H9 (cell line): ENCODE measurements at regions not wholly inside any gene's neighbourhood (a gene's known extent, or its start where the extent isn't known, plus 50 kb on each side); places are given as distances from the start of the nearest gene placed in this dataset.

ENCODE experiments used
- DNase-seq: peaks from one replicate; pipeline ENCODE4 v3.0.0-alpha.2; 2017
- H2AFZ ChIP-seq: one replicate; pipeline ENCODE4 v1.6.1; 2013; ENCODE audit warnings: mild to moderate bottlenecking, low read length, control low read depth, moderate library complexity
- H2AK5ac ChIP-seq: 2 replicates; pipeline ENCODE4 v1.6.1; 2013; ENCODE audit warnings: low read length, control low read depth, mixed read lengths; ENCODE audit not compliant: insufficient read length
- H2BK120ac ChIP-seq: one replicate; pipeline ENCODE4 v1.6.1; 2013; ENCODE audit warnings: low read depth, mild to moderate bottlenecking, low read length, control low read depth, inconsistent platforms; ENCODE audit not compliant: poor library complexity, severe bottlenecking
- H2BK12ac ChIP-seq: 2 replicates; pipeline ENCODE4 v1.6.1; 2013; ENCODE audit warnings: low read length, control low read depth, mixed read lengths, low read depth; ENCODE audit not compliant: insufficient read length
- H2BK15ac ChIP-seq: 2 replicates; pipeline ENCODE4 v1.6.1; 2013; ENCODE audit warnings: low read depth, low read length, control low read depth
- H2BK20ac ChIP-seq: one replicate; pipeline ENCODE4 v1.6.1; 2013; ENCODE audit warnings: low read depth, mild to moderate bottlenecking, low read length, control low read depth, inconsistent platforms; ENCODE audit not compliant: poor library complexity, severe bottlenecking
- H2BK5ac ChIP-seq: 2 replicates; pipeline ENCODE4 v1.6.1; 2013; ENCODE audit warnings: low read length, control low read depth, mixed read lengths; ENCODE audit not compliant: insufficient read length
- H3K14ac ChIP-seq: 2 replicates; pipeline ENCODE4 v1.6.1; 2013; ENCODE audit warnings: low read length, control low read depth; ENCODE audit not compliant: insufficient read depth
- H3K18ac ChIP-seq: 2 replicates; pipeline ENCODE4 v1.6.1; 2013; ENCODE audit warnings: low read depth, mild to moderate bottlenecking, mixed read lengths, low read length, control low read depth; ENCODE audit not compliant: insufficient read length
- H3K23ac ChIP-seq: 2 replicates; pipeline ENCODE4 v1.6.1; 2013; ENCODE audit warnings: low read length, control low read depth, mixed read lengths, low read depth; ENCODE audit not compliant: insufficient read length
- H3K23me2 ChIP-seq: 2 replicates; pipeline ENCODE4 v1.6.1; 2013; ENCODE audit warnings: low read depth, mild to moderate bottlenecking, mixed read lengths, low read length, control low read depth; ENCODE audit not compliant: insufficient read length, poor library complexity, severe bottlenecking
- H3K27ac ChIP-seq: 2 replicates; pipeline ENCODE4 v1.5.1; 2013; ENCODE audit warnings: low read length, control low read depth, mixed read lengths, low read depth; ENCODE audit not compliant: insufficient read length
- H3K27me3 ChIP-seq: 2 replicates; pipeline ENCODE4 v1.6.1; 2013; ENCODE audit warnings: low read length, control low read depth, inconsistent platforms; ENCODE audit not compliant: insufficient read depth
- H3K4ac ChIP-seq: 2 replicates; pipeline ENCODE4 v1.6.1; 2013; ENCODE audit warnings: low read depth, mild to moderate bottlenecking, control low read depth, inconsistent platforms, low read length, moderate library complexity
- H3K4me1 ChIP-seq: 2 replicates; pipeline ENCODE4 v1.6.1; 2013; ENCODE audit warnings: low read length, control low read depth, inconsistent platforms; ENCODE audit not compliant: insufficient read depth
- H3K4me2 ChIP-seq: 2 replicates; pipeline ENCODE4 v1.6.1; 2013; ENCODE audit warnings: low read length, control low read depth, mixed read lengths; ENCODE audit not compliant: insufficient read length, insufficient read depth
- H3K56ac ChIP-seq: 2 replicates; pipeline ENCODE4 v1.6.1; 2013; ENCODE audit warnings: low read depth, mild to moderate bottlenecking, mixed read lengths, low read length, control low read depth; ENCODE audit not compliant: insufficient read length
- H3K79me1 ChIP-seq: 2 replicates; pipeline ENCODE4 v1.6.1; 2013; ENCODE audit warnings: low read depth, mild to moderate bottlenecking, moderate library complexity, low read length, control low read depth, inconsistent platforms; ENCODE audit not compliant: insufficient read depth, poor library complexity, severe bottlenecking
- H3K79me2 ChIP-seq: 2 replicates; pipeline ENCODE4 v1.6.1; 2013; ENCODE audit warnings: low read length, control low read depth, inconsistent platforms; ENCODE audit not compliant: insufficient read depth
- H3K9ac ChIP-seq: 2 replicates; pipeline ENCODE4 v1.6.1; 2013; ENCODE audit warnings: low read length, control low read depth, mixed read lengths; ENCODE audit not compliant: insufficient read length; ENCODE audit errors: extremely low read depth
- H3K9me3 ChIP-seq: one replicate; pipeline ENCODE4 v1.6.1; 2013; ENCODE audit warnings: low read depth, low read length, inconsistent platforms; ENCODE audit not compliant: control insufficient read depth
- H3T11ph ChIP-seq: one replicate; pipeline ENCODE4 v1.6.1; 2013; ENCODE audit warnings: mild to moderate bottlenecking, low read length, control low read depth, inconsistent platforms
- H4K20me1 ChIP-seq: one replicate; pipeline ENCODE4 v1.6.1; 2013; ENCODE audit not compliant: control insufficient read depth, insufficient read length, insufficient read depth
- H4K5ac ChIP-seq: 2 replicates; pipeline ENCODE4 v1.6.1; 2013; ENCODE audit warnings: low read depth, mild to moderate bottlenecking, mixed read lengths, low read length, control low read depth; ENCODE audit not compliant: insufficient read length
- H4K8ac ChIP-seq: replicated peaks from 2 replicates; pipeline ENCODE4 v1.6.1; 2013; ENCODE audit warnings: low read length, control low read depth, mixed read lengths, low read depth; ENCODE audit not compliant: insufficient read length
- H4K91ac ChIP-seq: 2 replicates; pipeline ENCODE4 v1.6.1; 2013; ENCODE audit warnings: low read depth, mild to moderate bottlenecking, moderate library complexity, mixed read lengths, low read length, control low read depth; ENCODE audit not compliant: insufficient read length
- H3K27ac Mint-ChIP-seq, 3 experiments: 2 replicates in 2 of 3; 3 replicates in 1 of 3; pipeline ENCODE4 v1.8.0; 2020 to 2021; ENCODE audit warnings: mixed read lengths in 3 of 3, mild to moderate bottlenecking in 1 of 3, moderate library complexity in 1 of 3
- H3K27me3 Mint-ChIP-seq: 2 replicates; pipeline ENCODE4 v1.8.0; 2021; ENCODE audit warnings: low read depth, mild to moderate bottlenecking, moderate library complexity, mixed read lengths
- H3K36me3 Mint-ChIP-seq, 3 experiments: 2 replicates in 2 of 3; 3 replicates in 1 of 3; pipeline ENCODE4 v1.8.0; 2020 to 2021; ENCODE audit warnings: low read depth in 3 of 3, mixed read lengths in 3 of 3; ENCODE audit not compliant: insufficient read depth in 1 of 3
- H3K4me1 Mint-ChIP-seq, 2 experiments: 2 replicates each; pipeline ENCODE4 v1.8.0; 2020; ENCODE audit warnings: mixed read lengths in 2 of 2
- H3K4me3 Mint-ChIP-seq, 2 experiments: 2 replicates in 1 of 2; 3 replicates in 1 of 2; pipeline ENCODE4 v1.8.0; 2020 to 2021; ENCODE audit warnings: mild to moderate bottlenecking in 2 of 2, mixed read lengths in 2 of 2, moderate library complexity in 1 of 2
- H3K9me3 Mint-ChIP-seq, 2 experiments: 2 replicates in 1 of 2; 3 replicates in 1 of 2; pipeline ENCODE4 v1.8.0; 2020; ENCODE audit warnings: mild to moderate bottlenecking in 2 of 2, mixed read lengths in 2 of 2, moderate library complexity in 1 of 2
- CTCF ChIP-seq: fragments of 200-600 bp; sonication (generic); conservative IDR thresholded peaks from 3 replicates; pipeline ENCODE4 v1.8.0; 2021; ENCODE audit warnings: antibody characterized with exemption, mild to moderate bottlenecking
- WGBS: extraction: QIAGEN DNeasy Blood & Tissue Kit; methylation state at CpG from one replicate; pipeline ENCODE4 v1.1.7; 2013; ENCODE audit warnings: missing lambda C conversion rate, low lambda C conversion rate, mixed read lengths; ENCODE audit not compliant: insufficient read length; ENCODE audit errors: extremely low coverage; 5-methylcytosine and 5-hydroxymethylcytosine counted together

- Histone ChIP-seq H3K4ac (no peak overlapping the region), H3K9me3 (no peaks in the 10 kb centered on the region), H3K27ac (no peak overlapping the region), H3K23me2 (no peaks in the 10 kb centered on the region), H2BK20ac (no peak overlapping the region), H3K4me1 (no peaks in the 10 kb centered on the region), H3K14ac (no peak overlapping the region), H3K18ac (no peak overlapping the region), H3K56ac (no peak overlapping the region), H2BK5ac (no peak overlapping the region), H3K23ac (no peak overlapping the region), H3K79me1 (no peaks in the 10 kb centered on the region), H4K5ac (no peak overlapping the region), H4K8ac (no peak overlapping the region), H2BK15ac (no peak overlapping the region), H2BK12ac (no peak overlapping the region), H4K91ac (no peak overlapping the region), H2BK120ac (no peak overlapping the region), H3K9ac (no peak overlapping the region), H3K4me2 (no peak overlapping the region), H3K27me3 (no peaks in the 10 kb centered on the region), H3T11ph (no peak overlapping the region), H4K20me1 (no peaks in the 10 kb centered on the region), H2AFZ (no peak overlapping the region), H3K79me2 (no peaks in the 10 kb centered on the region), H2AK5ac (no peak overlapping the region)
- H3K27me3 Mint-ChIP-seq, result no peaks in the 10 kb centered on the region; the same call in 1 of the 2 replicates
- no peak overlapping the region for H3K4me3 Mint-ChIP-seq
- no peaks in the 10 kb centered on the region for H3K4me1 Mint-ChIP-seq
- H3K9me3 Mint-ChIP-seq, result peaks cover 10 to 12% of the 10 kb centered on the region in 2 experiments
- no CpG with 5 or more reads among the region's 3 CpGs for WGBS
- TF ChIP-seq CTCF, result no peak
- DNase-seq, result no peak
- peaks cover 0 to 6% (median 0%) of the 10 kb centered on the region in 3 experiments; a peak in 3 of 7 replicates for H3K36me3 Mint-ChIP-seq
- no peak overlapping the region for H3K27ac Mint-ChIP-seq
These were observed 82.9 kb upstream of the GDF10 start for GRCh38 chr10:47217113-47217512.
